ENCODE measurements at regions not wholly inside any gene's neighbourhood (a gene's known extent, or its start where the extent isn't known, plus 50 kb on each side); places are given as distances from the start of the nearest gene placed in this dataset.

GRCh38 chr13:50566646-50567045, 276.8 kb downstream of the DLEU7 start:
- TF ChIP-seq POLR2AphosphoS5 (IDR thresholded peaks at IDR 0.05) (no peak), CTCF (IDR thresholded peaks at IDR 0.05) (no peak), POLR2A (IDR thresholded peaks at IDR 0.05) (no peak)

Measured in prostate gland (tissue), 2 donors.